ENCODE measurements at regions not wholly inside any gene's neighbourhood (a gene's known extent, or its start where the extent isn't known, plus 50 kb on each side); places are given as distances from the start of the nearest gene placed in this dataset.

DNA sequence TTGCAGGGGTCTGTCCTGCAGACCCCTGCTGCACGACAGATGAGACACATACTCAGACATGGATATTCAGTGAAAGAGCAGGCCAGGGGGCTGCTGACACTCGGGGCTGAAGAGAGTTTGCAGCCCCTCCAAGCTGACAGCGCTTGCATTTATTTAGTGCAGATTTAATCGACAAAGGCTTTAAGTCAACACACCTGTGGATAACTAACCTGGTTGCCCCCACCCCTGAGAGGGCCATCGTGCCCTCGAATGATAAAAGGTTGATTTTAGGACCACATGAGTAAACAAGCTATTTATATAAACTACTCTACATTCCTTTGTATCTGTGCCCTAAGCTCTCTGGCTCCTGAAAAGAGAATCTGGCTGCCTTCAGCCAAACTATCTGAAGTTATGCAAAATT lies 708.2 kb upstream of the LRRN3 start:
- Histone ChIP-seq H3K9me3 (no peaks in the 10 kb centered on the region), H3K27me3 (no peaks in the 10 kb centered on the region), H3K4me3 (no peak overlapping the region), H3K4me1 (no peaks in the 10 kb centered on the region), H3K27ac (no peak overlapping the region), H3K36me3 (no peaks in the 10 kb centered on the region)
- intact Hi-C loops (cut with DNase I), result no loop called here
- TF ChIP-seq, protein P1, sequence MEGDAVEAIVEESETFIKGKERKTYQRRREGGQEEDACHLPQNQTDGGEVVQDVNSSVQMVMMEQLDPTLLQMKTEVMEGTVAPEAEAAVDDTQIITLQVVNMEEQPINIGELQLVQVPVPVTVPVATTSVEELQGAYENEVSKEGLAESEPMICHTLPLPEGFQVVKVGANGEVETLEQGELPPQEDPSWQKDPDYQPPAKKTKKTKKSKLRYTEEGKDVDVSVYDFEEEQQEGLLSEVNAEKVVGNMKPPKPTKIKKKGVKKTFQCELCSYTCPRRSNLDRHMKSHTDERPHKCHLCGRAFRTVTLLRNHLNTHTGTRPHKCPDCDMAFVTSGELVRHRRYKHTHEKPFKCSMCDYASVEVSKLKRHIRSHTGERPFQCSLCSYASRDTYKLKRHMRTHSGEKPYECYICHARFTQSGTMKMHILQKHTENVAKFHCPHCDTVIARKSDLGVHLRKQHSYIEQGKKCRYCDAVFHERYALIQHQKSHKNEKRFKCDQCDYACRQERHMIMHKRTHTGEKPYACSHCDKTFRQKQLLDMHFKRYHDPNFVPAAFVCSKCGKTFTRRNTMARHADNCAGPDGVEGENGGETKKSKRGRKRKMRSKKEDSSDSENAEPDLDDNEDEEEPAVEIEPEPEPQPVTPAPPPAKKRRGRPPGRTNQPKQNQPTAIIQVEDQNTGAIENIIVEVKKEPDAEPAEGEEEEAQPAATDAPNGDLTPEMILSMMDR (IDR thresholded peaks at IDR 0.05), result no peak
- no peak for DNase-seq (ENCODE audit: low spot score in 2 of 2)

DNA sequence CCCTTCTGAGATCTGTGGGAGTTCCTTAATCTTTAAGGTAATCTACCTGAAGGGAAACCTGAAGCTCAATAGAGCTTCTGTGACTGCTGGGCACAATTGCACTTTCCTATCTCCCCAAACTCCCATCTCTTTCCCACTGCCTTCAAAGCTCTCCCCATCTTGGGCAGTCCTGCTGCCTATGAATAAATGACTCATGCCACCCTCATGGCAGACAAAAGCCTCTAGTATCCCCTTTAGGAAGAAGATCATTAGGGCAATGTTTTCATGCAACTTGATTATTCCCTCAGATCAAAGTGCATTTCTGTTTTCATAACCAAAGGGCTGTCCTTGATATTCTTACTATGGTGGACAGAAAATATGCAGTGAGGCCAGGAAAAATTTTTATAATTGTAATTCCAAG lies 704.9 kb upstream of the LRRN3 start:
- no peak overlapping the region for H3K27ac ChIP-seq
- intact Hi-C loops (cut with DNase I), result no loop called here

GRCh38 chr7:110386913-110387312 lies 704.0 kb upstream of the LRRN3 start:
- Histone ChIP-seq H3K27me3 (no peaks in the 10 kb centered on the region), H3K4me1 (no peaks in the 10 kb centered on the region), H3K36me3 (no peaks in the 10 kb centered on the region), H3K27ac (no peak overlapping the region), H3K9me3 (no peaks in the 10 kb centered on the region), H3K4me3 (no peak overlapping the region)
- TF ChIP-seq, protein P1 (IDR thresholded peaks at IDR 0.05), result no peak
- intact Hi-C loops (cut with DNase I), result no loop called here
- no peak for DNase-seq (ENCODE audit: low spot score in 2 of 2)

More for the DNA sequence above, 704.9 kb upstream of the LRRN3 start:
- TF ChIP-seq, protein P1 (IDR thresholded peaks at IDR 0.05), result no peak
- Histone ChIP-seq H3K4me3 (no peak overlapping the region), H3K36me3 (no peaks in the 10 kb centered on the region), H3K4me1 (no peaks in the 10 kb centered on the region), H3K27me3 (no peaks in the 10 kb centered on the region), H3K9me3 (no peaks in the 10 kb centered on the region)
- DNase-seq (ENCODE audit: low spot score in 2 of 2), result no peak

GRCh38 chr7:110387689-110388088 lies 703.2 kb upstream of the LRRN3 start:
- intact Hi-C loops (cut with DNase I), result no loop called here
- Histone ChIP-seq H3K9me3 (no peaks in the 10 kb centered on the region), H3K4me3 (no peak overlapping the region), H3K27ac (no peak overlapping the region), H3K4me1 (no peaks in the 10 kb centered on the region), H3K36me3 (no peaks in the 10 kb centered on the region), H3K27me3 (no peaks in the 10 kb centered on the region)
- no peak for DNase-seq (ENCODE audit: low spot score in 2 of 2)
- TF ChIP-seq, protein P1 (IDR thresholded peaks at IDR 0.05), result no peak

GRCh38 chr7:110388457-110388856 lies 702.5 kb upstream of the LRRN3 start:
- Histone ChIP-seq H3K4me3 (no peak overlapping the region), H3K9me3 (no peaks in the 10 kb centered on the region), H3K27me3 (no peaks in the 10 kb centered on the region), H3K4me1 (no peaks in the 10 kb centered on the region), H3K27ac (no peak overlapping the region), H3K36me3 (no peaks in the 10 kb centered on the region)
- TF ChIP-seq, protein P1 (IDR thresholded peaks at IDR 0.05), result no peak
- intact Hi-C loops (cut with DNase I), result no loop called here
- no peak for DNase-seq (ENCODE audit: low spot score in 2 of 2)

- Histone ChIP-seq H3K27me3 (no peaks in the 10 kb centered on the region), H3K36me3 (no peaks in the 10 kb centered on the region), H3K4me3 (no peak overlapping the region), H3K4me1 (no peaks in the 10 kb centered on the region), H3K27ac (no peak overlapping the region), H3K9me3 (no peaks in the 10 kb centered on the region)
- DNase-seq (ENCODE audit: low spot score in 2 of 2), result no peak
- intact Hi-C loops (cut with DNase I), result no loop called here
- TF ChIP-seq, protein P1 (IDR thresholded peaks at IDR 0.05), result no peak
Observed at GRCh38 chr7:110396021-110396420, 694.9 kb upstream of the LRRN3 start.

All from ascending aorta (tissue), 2 donors.